Fibroblast of lung (primary cell): ENCODE measurements at regions not wholly inside any gene's neighbourhood (a gene's known extent, or its start where the extent isn't known, plus 50 kb on each side); places are given as distances from the start of the nearest gene placed in this dataset.

Experiments used
- EZH2 ChIP-seq: IDR thresholded peaks from 2 replicates; pipeline ENCODE4 v1.5.1; 2012; ENCODE audit warnings: low read length, control low read depth, mild to moderate bottlenecking; ENCODE audit errors: missing control alignments
- TF ChIP-seq, protein P1 (sequence below), 2 donors: IDR thresholded peaks in 1 of 2; conservative IDR thresholded peaks in 1 of 2; 1 replicate in 1 of 2; 2 replicates in 1 of 2; pipeline ENCODE4 v1.5.1; 2011 to 2012; ENCODE audit warnings: low read length in 2 of 2, control low read depth in 1 of 2, inconsistent platforms in 1 of 2, low read depth in 1 of 2, mild to moderate bottlenecking in 1 of 2

DNA sequence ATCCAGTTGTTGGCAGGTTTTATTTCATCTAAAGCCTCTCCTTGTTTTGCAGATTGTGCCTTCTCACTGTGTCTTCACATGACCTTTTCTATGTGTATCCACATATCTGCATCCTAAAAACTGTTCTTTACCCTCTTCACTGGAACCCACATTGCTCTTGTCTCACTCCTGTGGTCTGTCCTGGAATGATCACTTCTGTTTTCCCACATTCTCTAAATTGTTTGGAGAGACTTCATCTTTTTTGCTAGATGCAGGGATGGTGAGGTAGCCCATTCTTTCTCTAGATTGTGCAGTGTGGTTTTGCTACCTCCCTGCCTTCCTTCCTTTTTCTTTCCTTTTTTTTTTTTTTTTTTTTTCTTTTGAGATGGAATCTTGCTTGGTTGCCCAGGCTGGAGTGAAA is 608.6 kb upstream of the MIR17HG start:
- TF ChIP-seq, protein P1, sequence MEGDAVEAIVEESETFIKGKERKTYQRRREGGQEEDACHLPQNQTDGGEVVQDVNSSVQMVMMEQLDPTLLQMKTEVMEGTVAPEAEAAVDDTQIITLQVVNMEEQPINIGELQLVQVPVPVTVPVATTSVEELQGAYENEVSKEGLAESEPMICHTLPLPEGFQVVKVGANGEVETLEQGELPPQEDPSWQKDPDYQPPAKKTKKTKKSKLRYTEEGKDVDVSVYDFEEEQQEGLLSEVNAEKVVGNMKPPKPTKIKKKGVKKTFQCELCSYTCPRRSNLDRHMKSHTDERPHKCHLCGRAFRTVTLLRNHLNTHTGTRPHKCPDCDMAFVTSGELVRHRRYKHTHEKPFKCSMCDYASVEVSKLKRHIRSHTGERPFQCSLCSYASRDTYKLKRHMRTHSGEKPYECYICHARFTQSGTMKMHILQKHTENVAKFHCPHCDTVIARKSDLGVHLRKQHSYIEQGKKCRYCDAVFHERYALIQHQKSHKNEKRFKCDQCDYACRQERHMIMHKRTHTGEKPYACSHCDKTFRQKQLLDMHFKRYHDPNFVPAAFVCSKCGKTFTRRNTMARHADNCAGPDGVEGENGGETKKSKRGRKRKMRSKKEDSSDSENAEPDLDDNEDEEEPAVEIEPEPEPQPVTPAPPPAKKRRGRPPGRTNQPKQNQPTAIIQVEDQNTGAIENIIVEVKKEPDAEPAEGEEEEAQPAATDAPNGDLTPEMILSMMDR (conservative IDR thresholded peaks at IDR 0.05 in 1 of 2, IDR thresholded peaks at IDR 0.05 in 1 of 2; ENCODE audit: low read depth in 1 of 2, low read length in 2 of 2) = no peak
- TF ChIP-seq EZH2 = no peak
